ENCODE measurements at regions not wholly inside any gene's neighbourhood (a gene's known extent, or its start where the extent isn't known, plus 50 kb on each side); places are given as distances from the start of the nearest gene placed in this dataset.
"Not testable (repeated sequence)": the region's sequence is repeated elsewhere in the genome, so short reads cannot be mapped to it uniquely, and the experiment has no call there.

- DNase-seq (ENCODE audit: low spot score): peak; percentile 8
These were observed 82.6 kb upstream of the CNIH3 start for GRCh38 chr1:224533517-224533916.

- DNase-seq (ENCODE audit: low spot score): peak; percentile 18
These were observed 81.4 kb upstream of the CNIH3 start for GRCh38 chr1:224534731-224535130.

GRCh38 chr1:224535641-224536040 lies 80.5 kb upstream of the CNIH3 start:
- no peak for DNase-seq (ENCODE audit: low spot score)

GRCh38 chr1:224539971-224540370 lies 76.1 kb upstream of the CNIH3 start:
- no peak for DNase-seq (ENCODE audit: low spot score)

GRCh38 chr1:224540535-224540934 lies 75.6 kb upstream of the CNIH3 start:
- no peak for DNase-seq (ENCODE audit: low spot score)

GRCh38 chr1:224541072-224541790 lies 74.9 kb upstream of the CNIH3 start:
- DNase-seq (ENCODE audit: low spot score): no peak

GRCh38 chr1:224541901-224542630 lies 74.1 kb upstream of the CNIH3 start:
- no peak for DNase-seq (ENCODE audit: low spot score)

GRCh38 chr1:224542783-224543440 lies 73.2 kb upstream of the CNIH3 start:
- no peak for DNase-seq (ENCODE audit: low spot score)

- DNase-seq (ENCODE audit: low spot score): no peak
These were observed 72.7 kb upstream of the CNIH3 start for GRCh38 chr1:224543453-224543852.

- DNase-seq (ENCODE audit: low spot score): no peak
These were observed 71.6 kb upstream of the CNIH3 start for GRCh38 chr1:224544346-224545110.

GRCh38 chr1:224545571-224545970 lies 70.5 kb upstream of the CNIH3 start:
- no peak for DNase-seq (ENCODE audit: low spot score)

- DNase-seq (ENCODE audit: low spot score): no peak
These were observed 67.4 kb upstream of the CNIH3 start for GRCh38 chr1:224548676-224549075.

GRCh38 chr1:224551189-224551588 lies 64.9 kb upstream of the CNIH3 start:
- not testable (repeated sequence) for DNase-seq (ENCODE audit: low spot score)

- DNase-seq (ENCODE audit: low spot score): no peak
These were observed 62.1 kb upstream of the CNIH3 start for GRCh38 chr1:224554056-224554455.

GRCh38 chr1:224554620-224555259 lies 61.4 kb upstream of the CNIH3 start:
- DNase-seq (ENCODE audit: low spot score): no peak

- no peak for DNase-seq (ENCODE audit: low spot score)
These were observed 57.2 kb upstream of the CNIH3 start for GRCh38 chr1:224558904-224559303.

GRCh38 chr1:224559981-224560728 lies 56.0 kb upstream of the CNIH3 start:
- no peak for DNase-seq (ENCODE audit: low spot score)

- DNase-seq (ENCODE audit: low spot score): not testable (repeated sequence)
These were observed 53.2 kb upstream of the CNIH3 start for GRCh38 chr1:224562881-224563280.

GRCh38 chr1:224563666-224564065 lies 52.5 kb upstream of the CNIH3 start:
- DNase-seq (ENCODE audit: low spot score): no peak

- DNase-seq (ENCODE audit: low spot score): no peak
These were observed 51.5 kb upstream of the CNIH3 start for GRCh38 chr1:224564454-224565084.

All from ureter (tissue), 1 donor.